ENCODE measurements at regions not wholly inside any gene's neighbourhood (a gene's known extent, or its start where the extent isn't known, plus 50 kb on each side); places are given as distances from the start of the nearest gene placed in this dataset.
A peak's percentile ranks its signal among the peaks of the same experiment; 100 is the strongest.

DNA sequence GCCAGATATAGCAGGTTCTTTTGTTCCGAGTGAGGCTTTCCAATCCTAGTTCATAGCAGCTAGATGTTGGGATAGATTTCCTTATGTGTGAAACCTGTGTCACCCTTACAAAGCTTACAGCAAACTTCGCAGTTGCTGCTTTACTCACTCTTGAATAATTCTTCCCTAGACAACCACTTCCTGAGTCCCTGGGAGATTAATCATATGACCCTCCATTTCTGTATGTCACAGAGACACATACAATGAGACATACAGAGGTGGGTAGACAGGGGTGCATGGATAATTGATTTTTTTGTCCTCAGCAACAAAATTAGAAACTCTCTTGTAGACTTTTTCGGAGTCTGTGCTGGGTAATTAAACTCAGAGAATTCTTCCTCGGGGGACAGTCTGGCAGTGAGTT is 163.2 kb downstream of the NSUN3 start:
- no peaks in the 10 kb centered on the region for H3K27me3 ChIP-seq
- no peak overlapping the region for H3K27ac ChIP-seq
- WGBS: 36% methylated on average over 4 of the region's 4 CpGs
- peaks cover 11% of the 10 kb centered on the region for H3K4me1 ChIP-seq
- no peaks in the 10 kb centered on the region for H3K9me3 ChIP-seq
- H3K4me3 ChIP-seq: no peak overlapping the region
- DNase-seq (ENCODE audit: low spot score in 2 of 2): no peak
- TF ChIP-seq, protein P1, sequence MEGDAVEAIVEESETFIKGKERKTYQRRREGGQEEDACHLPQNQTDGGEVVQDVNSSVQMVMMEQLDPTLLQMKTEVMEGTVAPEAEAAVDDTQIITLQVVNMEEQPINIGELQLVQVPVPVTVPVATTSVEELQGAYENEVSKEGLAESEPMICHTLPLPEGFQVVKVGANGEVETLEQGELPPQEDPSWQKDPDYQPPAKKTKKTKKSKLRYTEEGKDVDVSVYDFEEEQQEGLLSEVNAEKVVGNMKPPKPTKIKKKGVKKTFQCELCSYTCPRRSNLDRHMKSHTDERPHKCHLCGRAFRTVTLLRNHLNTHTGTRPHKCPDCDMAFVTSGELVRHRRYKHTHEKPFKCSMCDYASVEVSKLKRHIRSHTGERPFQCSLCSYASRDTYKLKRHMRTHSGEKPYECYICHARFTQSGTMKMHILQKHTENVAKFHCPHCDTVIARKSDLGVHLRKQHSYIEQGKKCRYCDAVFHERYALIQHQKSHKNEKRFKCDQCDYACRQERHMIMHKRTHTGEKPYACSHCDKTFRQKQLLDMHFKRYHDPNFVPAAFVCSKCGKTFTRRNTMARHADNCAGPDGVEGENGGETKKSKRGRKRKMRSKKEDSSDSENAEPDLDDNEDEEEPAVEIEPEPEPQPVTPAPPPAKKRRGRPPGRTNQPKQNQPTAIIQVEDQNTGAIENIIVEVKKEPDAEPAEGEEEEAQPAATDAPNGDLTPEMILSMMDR (IDR thresholded peaks at IDR 0.05): no peak
- TF ChIP-seq POLR2AphosphoS5 (IDR thresholded peaks at IDR 0.05) (no peak), EP300 (IDR thresholded peaks at IDR 0.05) (no peak)
- H3K36me3 ChIP-seq: no peaks in the 10 kb centered on the region

DNA sequence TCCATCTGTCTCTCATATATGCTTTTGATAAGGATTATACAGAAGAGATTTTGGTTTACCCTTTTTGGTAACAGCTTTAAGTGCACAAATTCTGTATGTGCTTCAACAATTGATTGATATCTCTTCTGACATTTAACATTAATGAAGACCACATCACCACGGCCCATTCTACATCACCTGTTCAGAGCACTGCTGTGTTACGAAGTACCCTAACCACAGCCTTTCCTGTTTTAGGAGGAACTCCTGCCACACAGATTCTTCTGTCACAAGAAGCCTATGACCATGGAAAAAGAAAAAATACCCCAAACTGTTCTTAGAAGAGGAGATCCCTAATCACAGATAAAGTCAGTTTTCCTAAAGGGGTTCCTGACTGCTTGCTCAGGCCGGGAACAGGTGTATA is 170.1 kb downstream of the NSUN3 start:
- no peaks in the 10 kb centered on the region for H3K9me3 ChIP-seq
- H3K4me1 ChIP-seq: no peaks in the 10 kb centered on the region
- no peak for DNase-seq (ENCODE audit: low spot score in 2 of 2)
- TF ChIP-seq, protein P1 (IDR thresholded peaks at IDR 0.05): no peak
- TF ChIP-seq POLR2AphosphoS5 (IDR thresholded peaks at IDR 0.05) (no peak), EP300 (IDR thresholded peaks at IDR 0.05) (no peak), POLR2A (IDR thresholded peaks at IDR 0.05) (no peak)
- no peak overlapping the region for H3K27ac ChIP-seq
- H3K36me3 ChIP-seq: no peaks in the 10 kb centered on the region
- whole genome bisulfite sequencing: 79% methylated on average over 3 of the region's 3 CpGs
- no peak overlapping the region for H3K4me3 ChIP-seq
- peaks cover 4% of the 10 kb centered on the region for H3K27me3 ChIP-seq

GRCh38 chr3:94234177-94234788 is 171.4 kb downstream of the NSUN3 start:
- WGBS: 21% methylated on average over 4 of the region's 4 CpGs

GRCh38 chr3:94241986-94242385 is 179.1 kb downstream of the NSUN3 start:
- no peak overlapping the region for H3K27ac ChIP-seq
- WGBS: 73% methylated on average over 3 of the region's 3 CpGs
- H3K4me1 ChIP-seq: peaks cover 9% of the 10 kb centered on the region
- no peak overlapping the region for H3K4me3 ChIP-seq
- DNase-seq (ENCODE audit: low spot score in 2 of 2): no peak
- H3K36me3 ChIP-seq: no peaks in the 10 kb centered on the region
- no peaks in the 10 kb centered on the region for H3K27me3 ChIP-seq
- no peak for TF ChIP-seq POLR2AphosphoS5 (IDR thresholded peaks at IDR 0.05)
- no peak for TF ChIP-seq POLR2A (IDR thresholded peaks at IDR 0.05)
- TF ChIP-seq EP300 (IDR thresholded peaks at IDR 0.05): no peak
- TF ChIP-seq, protein P1 (IDR thresholded peaks at IDR 0.05): no peak
- H3K9me3 ChIP-seq: no peaks in the 10 kb centered on the region

More at GRCh38 chr3:94234177-94234788, 171.4 kb downstream of the NSUN3 start:
- Histone ChIP-seq H3K36me3 (no peaks in the 10 kb centered on the region), H3K27ac (no peak overlapping the region), H3K4me3 (no peak overlapping the region), H3K27me3 (peaks cover 4% of the 10 kb centered on the region), H3K4me1 (no peaks in the 10 kb centered on the region), H3K9me3 (no peaks in the 10 kb centered on the region)
- no peak for DNase-seq (ENCODE audit: low spot score in 2 of 2)
- TF ChIP-seq, protein P1 (IDR thresholded peaks at IDR 0.05): peak in 1 of 2 donors; percentile 51
- no peak for TF ChIP-seq POLR2A (IDR thresholded peaks at IDR 0.05)

DNA sequence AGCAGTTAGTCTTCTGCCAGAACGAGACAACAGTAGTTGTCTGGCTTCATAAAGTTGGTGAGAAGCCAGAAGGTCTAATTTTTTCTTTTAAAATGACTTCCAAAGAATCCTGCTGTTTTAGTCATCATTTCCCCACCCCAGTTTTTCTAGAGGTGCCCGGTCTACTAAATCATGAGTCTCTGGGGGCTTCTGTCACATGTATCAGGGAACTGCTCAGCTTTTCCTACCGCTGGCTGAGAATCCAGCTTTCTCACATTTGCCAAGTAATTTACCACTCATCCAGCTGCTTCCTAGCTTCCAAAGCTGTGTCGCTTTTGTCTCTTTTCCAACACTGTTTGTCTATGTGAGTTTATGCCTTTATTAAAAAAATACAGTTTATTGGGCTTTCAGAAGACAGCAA is 183.3 kb downstream of the NSUN3 start:
- 14% methylated on average over 4 of the region's 4 CpGs for WGBS
- TF ChIP-seq POLR2AphosphoS5 (IDR thresholded peaks at IDR 0.05) (no peak), POLR2A (IDR thresholded peaks at IDR 0.05) (no peak), EP300 (IDR thresholded peaks at IDR 0.05) (no peak)
- TF ChIP-seq, protein P1 (IDR thresholded peaks at IDR 0.05): no peak
- Histone ChIP-seq H3K4me3 (no peak overlapping the region), H3K36me3 (no peaks in the 10 kb centered on the region), H3K27ac (no peak overlapping the region), H3K4me1 (peaks cover 9% of the 10 kb centered on the region), H3K27me3 (no peaks in the 10 kb centered on the region), H3K9me3 (no peaks in the 10 kb centered on the region)
- no peak for DNase-seq (ENCODE audit: low spot score in 2 of 2)
